NCI-H345 (cell line): ENCODE measurements at regions not wholly inside any gene's neighbourhood (a gene's known extent, or its start where the extent isn't known, plus 50 kb on each side); places are given as distances from the start of the nearest gene placed in this dataset.

ENCODE experiments used
- DNase-seq: peaks from one replicate; lab custom pipeline; 2025; lab: John Stamatoyannopoulos, UW

- no peak for DNase-seq
These were observed 763.2 kb upstream of the ZEB2 start for GRCh38 chr2:145283131-145283530.

GRCh38 chr2:145277922-145278321 is 758.0 kb upstream of the ZEB2 start:
- DNase-seq, result no peak

GRCh38 chr2:145273840-145274239 is 753.9 kb upstream of the ZEB2 start:
- DNase-seq, result no peak

GRCh38 chr2:145268931-145269330 is 749.0 kb upstream of the ZEB2 start:
- DNase-seq, result no peak

- no peak for DNase-seq
These were observed 747.5 kb upstream of the ZEB2 start for GRCh38 chr2:145267451-145267850.

GRCh38 chr2:145265244-145265643 is 745.3 kb upstream of the ZEB2 start:
- no peak for DNase-seq

GRCh38 chr2:145260674-145261073 is 740.8 kb upstream of the ZEB2 start:
- no peak for DNase-seq

- no peak for DNase-seq
These were observed 740.2 kb upstream of the ZEB2 start for GRCh38 chr2:145260081-145260480.

- DNase-seq, result no peak
These were observed 739.1 kb upstream of the ZEB2 start for GRCh38 chr2:145258903-145259579.

GRCh38 chr2:145257931-145258330 is 738.0 kb upstream of the ZEB2 start:
- DNase-seq, result no peak

- DNase-seq, result no peak
These were observed 736.6 kb upstream of the ZEB2 start for GRCh38 chr2:145256551-145256950.

- no peak for DNase-seq
These were observed 734.4 kb upstream of the ZEB2 start for GRCh38 chr2:145254291-145254690.

GRCh38 chr2:145253492-145253891 is 733.6 kb upstream of the ZEB2 start:
- no peak for DNase-seq

GRCh38 chr2:145245268-145245870 is 725.5 kb upstream of the ZEB2 start:
- no peak for DNase-seq

GRCh38 chr2:145235312-145235711 is 715.4 kb upstream of the ZEB2 start:
- no peak for DNase-seq

DNA sequence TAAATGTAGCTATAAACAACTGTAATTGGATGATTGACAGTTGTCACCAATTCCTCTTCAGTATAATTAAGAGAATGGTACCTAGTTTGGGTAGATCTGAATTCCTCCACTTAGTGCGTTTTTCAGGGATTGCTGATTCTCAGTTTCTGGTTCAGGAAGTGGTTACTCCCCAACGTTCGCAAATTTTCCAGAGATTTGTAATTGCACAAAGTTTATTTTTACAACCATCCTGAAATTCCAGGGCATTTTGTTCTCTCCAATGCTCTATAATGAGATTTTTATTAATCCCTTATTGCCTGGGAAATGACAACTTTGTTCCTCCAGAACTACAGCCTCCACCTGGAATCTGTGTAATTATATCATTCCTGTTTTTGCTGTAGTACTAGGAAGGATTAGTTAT is 710.6 kb upstream of the ZEB2 start:
- DNase-seq, result no peak

GRCh38 chr2:145228506-145228905 is 708.6 kb upstream of the ZEB2 start:
- DNase-seq, result no peak

- DNase-seq, result no peak
These were observed 707.0 kb upstream of the ZEB2 start for GRCh38 chr2:145226901-145227300.

- DNase-seq, result no peak
These were observed 701.6 kb upstream of the ZEB2 start for GRCh38 chr2:145221516-145221915.

DNA sequence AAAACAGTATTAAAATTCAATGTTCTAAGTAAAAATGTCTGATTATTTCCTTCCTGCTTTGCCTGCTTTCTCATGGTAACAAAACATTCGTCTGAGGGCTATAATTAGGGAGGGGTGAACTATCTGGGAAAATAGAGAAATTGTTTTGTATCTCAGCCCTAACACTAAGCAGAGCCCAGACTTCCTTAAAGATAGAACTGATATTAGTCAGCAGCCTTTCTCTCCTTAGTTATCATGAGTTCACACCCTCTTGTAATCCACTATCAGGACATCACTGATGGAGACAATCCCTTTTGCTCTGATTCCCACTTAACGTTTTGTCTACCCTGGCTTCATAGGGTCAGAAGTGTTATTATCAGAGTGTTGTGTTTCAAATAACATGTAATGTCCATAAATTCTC is 701.1 kb upstream of the ZEB2 start:
- no peak for DNase-seq

GRCh38 chr2:145220496-145220895 is 700.6 kb upstream of the ZEB2 start:
- peak; percentile 80 for DNase-seq

DNA sequence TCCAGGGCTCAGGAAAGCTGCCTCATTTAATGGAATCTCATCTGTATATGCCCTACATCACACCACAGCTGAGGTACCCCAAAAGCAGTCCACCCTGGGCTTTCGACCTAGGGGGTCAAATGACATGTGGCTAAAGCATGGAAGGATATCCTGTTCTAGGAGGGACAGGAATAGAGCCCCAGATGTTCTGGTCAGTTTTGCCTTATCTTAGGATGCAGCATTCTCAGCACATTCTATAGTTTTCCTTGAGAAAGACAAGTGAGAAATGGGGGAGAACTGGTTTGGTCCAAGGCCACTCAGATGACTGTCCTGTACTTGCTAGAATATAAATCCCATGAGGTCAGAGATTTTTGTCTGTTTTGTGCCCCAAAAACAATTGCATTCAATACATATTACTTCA is 688.0 kb upstream of the ZEB2 start:
- DNase-seq, result no peak

DNA sequence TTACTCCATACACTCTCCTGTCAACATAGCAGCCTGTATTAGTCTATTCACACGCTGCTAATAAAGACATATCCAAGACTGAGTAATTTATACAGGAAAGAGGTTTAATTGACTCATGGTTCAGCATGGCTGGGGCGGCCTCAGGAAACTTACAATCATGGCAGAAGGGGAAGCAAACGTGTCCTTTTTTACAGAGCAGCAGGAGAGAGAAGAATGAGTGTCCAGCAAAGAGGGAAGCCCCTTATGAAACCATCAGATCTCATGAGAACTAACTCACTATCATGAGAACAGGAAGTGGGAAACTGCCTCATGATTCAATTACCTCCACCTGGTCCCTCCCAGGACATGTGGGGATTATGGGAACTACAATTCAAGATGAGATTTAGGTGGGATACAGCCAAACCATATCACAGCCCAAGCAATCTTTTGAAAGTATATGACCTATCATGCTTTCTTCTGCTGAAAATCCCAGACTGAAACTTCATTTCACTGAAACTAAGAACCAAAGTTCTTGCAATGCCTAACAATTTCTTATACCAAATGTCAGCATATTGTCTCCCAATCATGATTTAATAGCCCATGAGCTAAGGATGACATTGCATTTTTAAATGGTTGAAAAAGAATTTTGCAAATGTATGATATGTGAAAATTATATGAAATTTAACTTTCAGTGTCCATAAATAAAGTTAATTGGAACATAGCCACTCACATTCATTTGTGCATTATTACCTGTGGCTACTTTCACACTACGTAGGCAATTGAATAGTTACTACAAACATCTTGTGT is 686.8 kb upstream of the ZEB2 start:
- no peak for DNase-seq
